ENCODE measurements at regions not wholly inside any gene's neighbourhood (a gene's known extent, or its start where the extent isn't known, plus 50 kb on each side); places are given as distances from the start of the nearest gene placed in this dataset.
"Not testable (repeated sequence)": the region's sequence is repeated elsewhere in the genome, so short reads cannot be mapped to it uniquely, and the experiment has no call there.

GRCh38 chr6:95867205-95867604 is 148.6 kb upstream of the FUT9 start:
- DNase-seq, result no peak

- no peak for DNase-seq
Observed at GRCh38 chr6:95877480-95877879, 138.3 kb upstream of the FUT9 start.

- no peak for DNase-seq
Observed at GRCh38 chr6:95879856-95880255, 135.9 kb upstream of the FUT9 start.

GRCh38 chr6:95882371-95882770 is 133.4 kb upstream of the FUT9 start:
- no peak for DNase-seq

GRCh38 chr6:95888711-95889110 is 127.1 kb upstream of the FUT9 start:
- DNase-seq, result not testable (repeated sequence)

GRCh38 chr6:95905132-95905531 is 110.6 kb upstream of the FUT9 start:
- no peak for DNase-seq

GRCh38 chr6:95917034-95917433 is 98.7 kb upstream of the FUT9 start:
- DNase-seq, result no peak

GRCh38 chr6:95923518-95923917 is 92.3 kb upstream of the FUT9 start:
- DNase-seq, result no peak

- no peak for DNase-seq
Observed at GRCh38 chr6:95935736-95936135, 80.0 kb upstream of the FUT9 start.

- no peak for DNase-seq
Observed at GRCh38 chr6:95946906-95947305, 68.9 kb upstream of the FUT9 start.

- no peak for DNase-seq
Observed at GRCh38 chr6:95948324-95948723, 67.5 kb upstream of the FUT9 start.

GRCh38 chr6:95949985-95950384 is 65.8 kb upstream of the FUT9 start:
- DNase-seq, result no peak

- no peak for DNase-seq
Observed at GRCh38 chr6:95958686-95959085, 57.1 kb upstream of the FUT9 start.

- DNase-seq, result no peak
Observed at GRCh38 chr6:95959261-95959660, 56.5 kb upstream of the FUT9 start.
